WI38 (cell line): ENCODE measurements at regions not wholly inside any gene's neighbourhood (a gene's known extent, or its start where the extent isn't known, plus 50 kb on each side); places are given as distances from the start of the nearest gene placed in this dataset.

ENCODE experiments used
- H3K4me3 ChIP-seq: 2 replicates; pipeline ENCODE4 v1.5.1; 2011; ENCODE audit warnings: low read depth, mild to moderate bottlenecking, control low read depth, low read length
- CTCF ChIP-seq: IDR thresholded peaks from 2 replicates; pipeline ENCODE4 v1.5.1; 2012; ENCODE audit warnings: low read depth, mild to moderate bottlenecking, control low read depth, low read length

DNA sequence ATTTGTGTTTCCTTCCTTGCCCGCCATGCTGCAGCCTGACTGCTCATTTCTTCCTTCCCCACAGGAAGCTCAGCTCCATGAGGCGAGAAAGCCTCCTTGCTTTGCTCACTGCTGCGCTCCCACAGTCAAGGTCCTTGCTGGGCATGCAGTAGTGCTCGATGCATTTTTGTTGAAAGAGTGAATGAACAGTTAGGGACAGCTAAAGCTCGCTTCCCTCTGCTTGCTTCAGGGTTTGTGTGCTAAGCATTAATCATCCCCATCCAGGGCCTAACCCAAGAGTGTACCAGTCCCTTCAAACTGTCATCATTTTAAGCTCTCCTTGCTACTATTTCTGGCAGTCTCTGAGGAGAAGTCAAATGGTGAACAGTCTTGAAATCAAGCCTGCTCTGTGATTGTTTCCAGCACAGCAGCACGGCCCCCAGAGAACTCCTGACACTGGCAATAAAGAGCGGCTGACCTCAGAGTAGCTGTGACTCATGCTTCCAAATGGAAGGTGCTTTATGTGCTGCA lies 171.7 kb upstream of the SOX11 start:
- no peak for TF ChIP-seq CTCF
- no peak overlapping the region for H3K4me3 ChIP-seq

DNA sequence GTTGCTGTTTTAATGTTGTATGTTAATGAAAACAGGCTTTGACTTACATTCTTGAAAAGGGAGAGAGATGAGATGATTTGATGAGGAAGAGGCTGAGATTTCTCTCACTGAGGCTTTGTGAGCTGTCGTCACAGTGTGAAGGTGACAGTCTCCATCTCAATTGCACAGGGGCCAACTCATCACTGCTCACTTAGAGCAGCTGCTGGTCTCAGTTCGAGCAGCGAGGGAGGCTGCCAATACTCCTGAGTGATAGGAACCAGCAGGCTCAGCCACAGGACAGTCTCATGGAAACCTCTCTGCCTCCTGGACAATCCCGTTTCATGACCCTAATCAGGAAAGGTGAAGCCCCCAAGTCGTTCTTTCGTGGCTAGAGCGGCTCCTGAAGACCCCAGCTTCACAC lies 170.7 kb upstream of the SOX11 start:
- no peak overlapping the region for H3K4me3 ChIP-seq
- no peak for TF ChIP-seq CTCF

GRCh38 chr2:5524551-5524950 lies 167.6 kb upstream of the SOX11 start:
- TF ChIP-seq CTCF: no peak

DNA sequence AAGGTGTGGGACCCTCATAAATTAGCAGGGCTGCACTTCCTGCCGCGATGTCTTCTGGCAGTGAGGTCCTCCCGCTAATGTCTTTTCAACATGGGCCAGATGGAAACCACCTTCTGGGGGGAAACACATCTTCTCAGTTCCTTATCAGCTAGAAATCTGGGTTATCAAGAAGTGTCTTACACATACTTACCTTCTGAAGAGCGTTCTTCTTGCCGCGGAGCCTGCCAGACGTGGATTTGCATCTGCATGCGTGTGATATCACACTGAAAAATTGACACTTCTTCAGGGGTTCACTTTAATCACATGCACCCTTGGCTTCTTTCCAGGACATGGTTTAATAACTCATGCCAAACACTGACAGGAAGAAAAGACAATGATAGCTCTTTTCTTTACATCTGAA lies 163.5 kb upstream of the SOX11 start:
- TF ChIP-seq CTCF: no peak
- no peak overlapping the region for H3K4me3 ChIP-seq

More at GRCh38 chr2:5524551-5524950, 167.6 kb upstream of the SOX11 start:
- no peak overlapping the region for H3K4me3 ChIP-seq

DNA sequence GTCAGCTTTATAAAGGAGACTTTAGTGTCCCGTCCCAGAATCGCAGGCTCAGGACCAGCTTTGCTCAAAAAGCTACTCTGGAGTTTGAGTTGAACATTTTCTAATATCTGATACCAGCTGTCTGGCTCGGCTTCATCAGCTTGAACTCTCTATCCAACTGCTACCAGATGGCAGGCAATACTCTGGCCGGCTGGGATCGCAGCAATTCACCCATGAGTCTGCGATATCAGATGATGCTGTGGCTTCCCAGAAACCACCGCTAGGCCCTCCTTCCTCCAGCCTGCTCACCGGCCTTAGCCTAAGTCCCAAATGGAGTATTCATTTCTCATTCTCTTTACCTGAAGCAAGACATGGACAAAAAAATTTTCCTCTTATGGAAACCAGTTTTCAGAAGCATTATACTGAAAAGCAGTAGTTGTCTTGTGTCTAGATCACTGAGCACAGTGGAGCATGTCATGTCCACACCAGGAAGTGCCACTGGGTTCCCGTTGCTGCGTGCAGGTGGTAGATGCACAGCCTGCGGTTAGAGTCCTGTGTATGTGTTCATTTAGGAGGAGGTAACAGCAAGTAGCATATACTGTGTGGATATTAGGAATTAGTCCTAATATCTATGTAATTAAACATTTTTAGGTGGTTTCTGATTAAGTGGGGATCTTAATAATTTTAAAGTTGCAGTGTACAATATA lies 162.0 kb upstream of the SOX11 start:
- no peak overlapping the region for H3K4me3 ChIP-seq
- no peak for TF ChIP-seq CTCF

DNA sequence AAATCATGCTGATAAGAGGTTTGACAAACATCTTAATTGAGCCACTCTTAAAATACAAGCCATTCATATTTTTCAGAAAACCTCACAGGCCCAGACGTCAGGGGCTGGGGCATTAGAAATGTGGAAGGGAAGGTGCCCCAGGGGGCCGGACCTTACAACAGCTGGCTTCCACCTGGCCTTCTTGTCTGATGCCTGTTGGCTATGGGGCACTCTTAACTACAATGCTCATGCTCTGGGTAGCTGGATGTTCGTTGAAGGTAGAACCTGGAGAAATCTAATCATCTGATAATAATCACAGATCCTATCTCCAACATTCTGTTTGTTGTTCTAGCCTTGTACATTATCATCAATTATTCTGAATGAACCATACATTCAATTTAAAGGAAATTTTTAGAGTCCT lies 156.9 kb upstream of the SOX11 start:
- no peak for TF ChIP-seq CTCF
- H3K4me3 ChIP-seq: no peak overlapping the region

- TF ChIP-seq CTCF: no peak
- H3K4me3 ChIP-seq: no peak overlapping the region
Observed at GRCh38 chr2:5537180-5537688, 154.9 kb upstream of the SOX11 start.
